Middle frontal gyrus (tissue), 1 donor: ENCODE measurements at regions not wholly inside any gene's neighbourhood (a gene's known extent, or its start where the extent isn't known, plus 50 kb on each side); places are given as distances from the start of the nearest gene placed in this dataset.

ENCODE experiments used
- DNase-seq: peaks from one replicate; pipeline ENCODE4 v3.0.0-alpha.2; 2015; ENCODE audit warnings: low spot score; ENCODE audit errors: extremely low spot score

- no peak for DNase-seq
These were observed 57.3 kb upstream of the MON1B start for GRCh38 chr16:77133706-77134105.

GRCh38 chr16:77137045-77137444 lies 53.9 kb upstream of the MON1B start:
- no peak for DNase-seq
